ENCODE measurements at regions not wholly inside any gene's neighbourhood (a gene's known extent, or its start where the extent isn't known, plus 50 kb on each side); places are given as distances from the start of the nearest gene placed in this dataset.

- ATAC-seq (no peak), DNase-seq (no peak)
- Mint-ChIP-seq H3K4me1 (peaks cover 6% of the 10 kb centered on the region), H3K27me3 (no peaks in the 10 kb centered on the region), H3K27ac (no peak overlapping the region), H3K4me3 (no peak overlapping the region), H3K36me3 (ENCODE audit: low read depth) (peaks cover 2% of the 10 kb centered on the region)
- H3K9me3 ChIP-seq (ENCODE audit: control insufficient read depth, low read length, poor library complexity, severe bottlenecking), result no peaks in the 10 kb centered on the region
These were observed 101.3 kb upstream of the TPK1 start for GRCh38 chr7:144937199-144937598.

GRCh38 chr7:144936314-144936713, 100.5 kb upstream of the TPK1 start:
- no peaks in the 10 kb centered on the region for H3K9me3 ChIP-seq (ENCODE audit: control insufficient read depth, low read length, poor library complexity, severe bottlenecking)
- Mint-ChIP-seq H3K4me3 (no peak overlapping the region), H3K4me1 (peaks cover 6% of the 10 kb centered on the region), H3K27me3 (no peaks in the 10 kb centered on the region), H3K36me3 (ENCODE audit: low read depth) (peaks cover 2% of the 10 kb centered on the region), H3K27ac (no peak overlapping the region)
- ATAC-seq (no peak), DNase-seq (no peak)

GRCh38 chr7:144910411-144910810, 74.6 kb upstream of the TPK1 start:
- DNase-seq (no peak), ATAC-seq (no peak)
- H3K27me3 Mint-ChIP-seq, result peaks cover 32% of the 10 kb centered on the region
- no peak overlapping the region for H3K4me3 Mint-ChIP-seq
- no peak overlapping the region for H3K27ac Mint-ChIP-seq
- H3K36me3 Mint-ChIP-seq (ENCODE audit: low read depth), result peaks cover 3% of the 10 kb centered on the region
- H3K9me3 ChIP-seq (ENCODE audit: control insufficient read depth, low read length, poor library complexity, severe bottlenecking), result no peaks in the 10 kb centered on the region
- peaks cover 13% of the 10 kb centered on the region for H3K4me1 Mint-ChIP-seq

GRCh38 chr7:144908943-144909556, 73.2 kb upstream of the TPK1 start:
- H3K27ac Mint-ChIP-seq, result no peak overlapping the region
- peaks cover 32% of the 10 kb centered on the region for H3K27me3 Mint-ChIP-seq
- DNase-seq (no peak), ATAC-seq (no peak)
- H3K36me3 Mint-ChIP-seq (ENCODE audit: low read depth), result peaks cover 3% of the 10 kb centered on the region
- H3K4me1 Mint-ChIP-seq, result peaks cover 13% of the 10 kb centered on the region
- H3K4me3 Mint-ChIP-seq, result no peak overlapping the region
- H3K9me3 ChIP-seq (ENCODE audit: control insufficient read depth, low read length, poor library complexity, severe bottlenecking), result no peaks in the 10 kb centered on the region

GRCh38 chr7:144908324-144908723, 72.5 kb upstream of the TPK1 start:
- H3K9me3 ChIP-seq (ENCODE audit: control insufficient read depth, low read length, poor library complexity, severe bottlenecking), result no peaks in the 10 kb centered on the region
- DNase-seq (no peak), ATAC-seq (no peak)
- H3K27me3 Mint-ChIP-seq, result peaks cover 32% of the 10 kb centered on the region
- peak overlapping the region; percentile 73 for H3K27ac Mint-ChIP-seq
- H3K4me3 Mint-ChIP-seq, result peak overlapping the region; percentile 12
- H3K36me3 Mint-ChIP-seq (ENCODE audit: low read depth), result peaks cover 3% of the 10 kb centered on the region
- H3K4me1 Mint-ChIP-seq, result peaks cover 13% of the 10 kb centered on the region

GRCh38 chr7:144907577-144907976, 71.7 kb upstream of the TPK1 start:
- no peaks in the 10 kb centered on the region for H3K9me3 ChIP-seq (ENCODE audit: control insufficient read depth, low read length, poor library complexity, severe bottlenecking)
- ATAC-seq (no peak), DNase-seq (no peak)
- Mint-ChIP-seq H3K4me3 (no peak overlapping the region), H3K4me1 (peaks cover 13% of the 10 kb centered on the region), H3K27me3 (peaks cover 32% of the 10 kb centered on the region), H3K27ac (peak overlapping the region; percentile 73), H3K36me3 (ENCODE audit: low read depth) (peaks cover 3% of the 10 kb centered on the region)

- no peaks in the 10 kb centered on the region for H3K9me3 ChIP-seq (ENCODE audit: control insufficient read depth, low read length, poor library complexity, severe bottlenecking)
- no peak overlapping the region for H3K4me3 Mint-ChIP-seq
- no peak for DNase-seq
- H3K27ac Mint-ChIP-seq, result no peak overlapping the region
- H3K27me3 Mint-ChIP-seq, result peaks cover 6% of the 10 kb centered on the region
- H3K4me1 Mint-ChIP-seq, result peaks cover 4% of the 10 kb centered on the region
- ATAC-seq, result no peak
- H3K36me3 Mint-ChIP-seq (ENCODE audit: low read depth), result peaks cover under 1% of the 10 kb centered on the region
These were observed 67.3 kb upstream of the TPK1 start for GRCh38 chr7:144903201-144903600.

- H3K27ac Mint-ChIP-seq, result no peak overlapping the region
- no peak overlapping the region for H3K4me3 Mint-ChIP-seq
These were observed 56.9 kb upstream of the TPK1 start for GRCh38 chr7:144892761-144893160.

More at GRCh38 chr7:144892761-144893160, 56.9 kb upstream of the TPK1 start:
- H3K27me3 Mint-ChIP-seq, result no peaks in the 10 kb centered on the region
- H3K9me3 ChIP-seq (ENCODE audit: control insufficient read depth, low read length, poor library complexity, severe bottlenecking), result no peaks in the 10 kb centered on the region
- no peaks in the 10 kb centered on the region for H3K36me3 Mint-ChIP-seq (ENCODE audit: low read depth)
- ATAC-seq, result no peak
- peaks cover 2% of the 10 kb centered on the region for H3K4me1 Mint-ChIP-seq
- DNase-seq, result no peak
